ENCODE measurements at regions not wholly inside any gene's neighbourhood (a gene's known extent, or its start where the extent isn't known, plus 50 kb on each side); places are given as distances from the start of the nearest gene placed in this dataset.

DNA sequence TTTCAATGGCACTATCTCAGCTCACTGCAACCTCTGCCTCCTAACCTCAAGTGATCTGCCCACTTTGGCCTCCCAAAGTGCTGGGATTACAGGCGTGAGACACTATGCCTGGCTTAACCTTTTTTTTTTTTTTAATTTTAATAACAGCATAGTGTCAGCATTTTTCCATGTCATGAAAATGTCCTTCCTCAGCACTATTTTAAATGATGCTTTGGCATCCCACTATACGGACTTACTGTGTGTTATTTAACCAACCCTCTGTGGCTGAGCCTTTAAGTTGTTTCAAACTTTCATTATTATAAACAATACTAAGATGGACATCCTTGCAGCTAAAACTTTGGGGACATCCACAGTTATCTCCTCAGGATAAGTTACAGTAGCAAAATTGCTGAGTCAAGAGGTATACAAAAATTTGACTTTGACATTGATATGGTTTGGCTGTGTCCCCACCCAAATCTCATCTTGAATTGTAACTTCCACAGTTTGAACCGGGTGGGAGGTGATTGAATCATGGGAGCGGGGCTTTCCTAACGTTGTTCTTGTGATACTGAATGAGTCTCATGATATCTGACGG, 123.8 kb upstream of the JARID2 start:
- TF ChIP-seq, protein P1, sequence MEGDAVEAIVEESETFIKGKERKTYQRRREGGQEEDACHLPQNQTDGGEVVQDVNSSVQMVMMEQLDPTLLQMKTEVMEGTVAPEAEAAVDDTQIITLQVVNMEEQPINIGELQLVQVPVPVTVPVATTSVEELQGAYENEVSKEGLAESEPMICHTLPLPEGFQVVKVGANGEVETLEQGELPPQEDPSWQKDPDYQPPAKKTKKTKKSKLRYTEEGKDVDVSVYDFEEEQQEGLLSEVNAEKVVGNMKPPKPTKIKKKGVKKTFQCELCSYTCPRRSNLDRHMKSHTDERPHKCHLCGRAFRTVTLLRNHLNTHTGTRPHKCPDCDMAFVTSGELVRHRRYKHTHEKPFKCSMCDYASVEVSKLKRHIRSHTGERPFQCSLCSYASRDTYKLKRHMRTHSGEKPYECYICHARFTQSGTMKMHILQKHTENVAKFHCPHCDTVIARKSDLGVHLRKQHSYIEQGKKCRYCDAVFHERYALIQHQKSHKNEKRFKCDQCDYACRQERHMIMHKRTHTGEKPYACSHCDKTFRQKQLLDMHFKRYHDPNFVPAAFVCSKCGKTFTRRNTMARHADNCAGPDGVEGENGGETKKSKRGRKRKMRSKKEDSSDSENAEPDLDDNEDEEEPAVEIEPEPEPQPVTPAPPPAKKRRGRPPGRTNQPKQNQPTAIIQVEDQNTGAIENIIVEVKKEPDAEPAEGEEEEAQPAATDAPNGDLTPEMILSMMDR (IDR thresholded peaks at IDR 0.05; ENCODE audit: low read depth, low read length), result no peak
- H3K4me3 ChIP-seq (ENCODE audit: low read depth, low read length), result no peak overlapping the region

DNA sequence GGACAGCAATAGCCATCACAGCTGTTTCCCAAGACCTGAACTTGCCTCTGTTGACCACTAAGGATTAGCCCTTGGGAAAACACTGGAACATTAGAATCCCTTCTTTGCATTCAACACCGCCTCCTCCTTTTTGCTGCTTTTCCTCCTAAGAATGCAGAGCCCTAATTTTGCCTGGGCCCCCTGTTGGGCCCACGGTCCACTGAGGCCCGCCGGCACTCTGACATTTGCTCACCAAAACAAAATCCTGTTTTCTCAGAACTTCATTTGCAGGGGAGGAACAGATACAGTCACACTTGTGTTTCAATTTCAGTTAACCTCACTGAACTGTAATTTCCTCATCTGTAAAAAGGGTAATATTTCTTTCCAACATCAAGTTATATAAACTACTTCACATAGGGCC, 116.0 kb upstream of the JARID2 start:
- TF ChIP-seq, protein P1 (IDR thresholded peaks at IDR 0.05; ENCODE audit: low read depth, low read length), result no peak
- H3K4me3 ChIP-seq (ENCODE audit: low read depth, low read length), result no peak overlapping the region

DNA sequence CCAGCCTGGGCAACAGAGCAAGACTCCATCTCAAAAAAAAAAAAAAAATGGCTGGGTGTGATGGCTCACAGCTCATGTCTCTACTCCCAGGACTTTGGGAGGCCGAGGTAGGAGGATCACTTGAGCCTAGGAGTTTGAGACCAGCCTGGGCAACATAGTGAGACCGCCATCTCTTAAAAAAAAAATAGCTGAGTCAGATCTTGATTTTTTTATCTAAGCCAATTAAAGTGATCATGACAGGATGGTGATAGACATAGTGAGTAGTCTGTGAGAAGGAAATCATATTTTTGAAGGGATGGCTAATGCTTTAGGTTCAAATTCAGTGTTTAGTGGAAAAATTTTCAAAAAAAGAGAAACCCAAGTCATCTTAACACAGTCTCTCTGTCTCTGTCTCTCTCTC, 114.6 kb upstream of the JARID2 start:
- H3K4me3 ChIP-seq (ENCODE audit: low read depth, low read length), result no peak overlapping the region
- TF ChIP-seq, protein P1 (IDR thresholded peaks at IDR 0.05; ENCODE audit: low read depth, low read length), result no peak

- H3K4me3 ChIP-seq (ENCODE audit: low read depth, low read length), result no peak overlapping the region
- TF ChIP-seq, protein P1 (IDR thresholded peaks at IDR 0.05; ENCODE audit: low read depth, low read length), result no peak
Measured at GRCh38 chr6:15131651-15132061, 114.2 kb upstream of the JARID2 start.

- TF ChIP-seq, protein P1 (IDR thresholded peaks at IDR 0.05; ENCODE audit: low read depth, low read length), result no peak
- no peak overlapping the region for H3K4me3 ChIP-seq (ENCODE audit: low read depth, low read length)
Measured at GRCh38 chr6:15132167-15132566, 113.7 kb upstream of the JARID2 start.

DNA sequence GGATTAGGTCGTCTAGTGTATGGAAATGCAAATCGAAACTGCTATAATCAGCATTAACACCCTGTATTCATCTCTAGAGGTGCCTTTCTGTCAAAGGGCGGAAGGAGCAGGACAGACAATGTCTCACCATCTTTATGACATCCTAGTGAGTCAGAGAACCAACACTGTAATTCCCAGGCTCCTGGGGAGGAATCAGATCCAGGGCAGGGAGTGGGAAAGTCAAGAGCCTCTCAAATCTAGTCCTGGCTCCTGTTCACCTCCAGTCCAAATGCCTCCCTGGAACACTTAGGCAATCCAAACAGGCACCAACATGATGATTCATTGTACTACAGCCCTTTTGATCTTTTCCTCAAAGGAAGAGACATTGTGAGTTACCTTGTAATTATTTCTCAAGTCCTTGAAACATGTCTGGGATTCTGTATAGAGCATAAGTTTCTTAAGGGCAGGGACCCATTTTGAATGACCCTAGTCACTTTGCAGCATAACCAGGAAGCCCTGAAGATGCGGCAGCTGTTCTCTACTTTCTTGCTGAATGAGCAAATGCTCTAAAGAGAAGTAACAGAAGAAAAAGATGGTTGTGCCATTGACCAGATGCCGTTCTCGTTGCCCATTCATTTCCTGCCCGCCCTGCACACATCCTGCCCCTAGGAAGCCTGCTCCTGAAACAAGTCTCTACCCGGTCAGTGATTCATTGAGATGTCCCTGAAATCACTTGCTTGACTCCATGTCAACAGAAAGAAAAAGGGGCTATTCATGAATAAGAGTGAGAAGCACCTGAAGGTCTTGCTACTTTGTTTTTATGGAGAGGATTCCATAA, 112.8 kb upstream of the JARID2 start:
- TF ChIP-seq, protein P1 (IDR thresholded peaks at IDR 0.05; ENCODE audit: low read depth, low read length), result no peak
- H3K4me3 ChIP-seq (ENCODE audit: low read depth, low read length), result no peak overlapping the region

GRCh38 chr6:15137086-15137485, 108.8 kb upstream of the JARID2 start:
- no peak overlapping the region for H3K4me3 ChIP-seq (ENCODE audit: low read depth, low read length)
- TF ChIP-seq, protein P1 (IDR thresholded peaks at IDR 0.05; ENCODE audit: low read depth, low read length), result no peak

Measured in WI38 (cell line).